ENCODE measurements at regions not wholly inside any gene's neighbourhood (a gene's known extent, or its start where the extent isn't known, plus 50 kb on each side); places are given as distances from the start of the nearest gene placed in this dataset.
"Not testable (repeated sequence)": the region's sequence is repeated elsewhere in the genome, so short reads cannot be mapped to it uniquely, and the experiment has no call there.

DNA sequence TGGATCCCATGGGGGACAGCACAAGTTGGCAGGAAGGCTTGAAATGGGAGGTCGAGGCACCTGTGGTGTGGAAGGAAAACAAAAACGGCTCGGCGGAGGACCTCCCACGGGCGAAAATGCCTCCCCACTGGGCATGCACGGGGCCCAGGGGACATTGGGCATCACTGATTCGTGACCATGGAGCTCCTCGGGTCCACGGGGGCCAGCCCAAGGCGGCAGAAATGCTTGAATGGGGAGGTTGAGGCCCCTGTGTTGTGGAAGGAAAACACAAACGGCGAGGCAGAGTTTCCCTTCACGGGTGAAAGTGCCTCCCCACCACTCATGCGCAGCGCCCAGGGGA, 376.0 kb downstream of the ALG10 start:
- DNase-seq, result no peak

GRCh38 chr12:34398706-34399630, 376.7 kb downstream of the ALG10 start:
- DNase-seq, result no peak

DNA sequence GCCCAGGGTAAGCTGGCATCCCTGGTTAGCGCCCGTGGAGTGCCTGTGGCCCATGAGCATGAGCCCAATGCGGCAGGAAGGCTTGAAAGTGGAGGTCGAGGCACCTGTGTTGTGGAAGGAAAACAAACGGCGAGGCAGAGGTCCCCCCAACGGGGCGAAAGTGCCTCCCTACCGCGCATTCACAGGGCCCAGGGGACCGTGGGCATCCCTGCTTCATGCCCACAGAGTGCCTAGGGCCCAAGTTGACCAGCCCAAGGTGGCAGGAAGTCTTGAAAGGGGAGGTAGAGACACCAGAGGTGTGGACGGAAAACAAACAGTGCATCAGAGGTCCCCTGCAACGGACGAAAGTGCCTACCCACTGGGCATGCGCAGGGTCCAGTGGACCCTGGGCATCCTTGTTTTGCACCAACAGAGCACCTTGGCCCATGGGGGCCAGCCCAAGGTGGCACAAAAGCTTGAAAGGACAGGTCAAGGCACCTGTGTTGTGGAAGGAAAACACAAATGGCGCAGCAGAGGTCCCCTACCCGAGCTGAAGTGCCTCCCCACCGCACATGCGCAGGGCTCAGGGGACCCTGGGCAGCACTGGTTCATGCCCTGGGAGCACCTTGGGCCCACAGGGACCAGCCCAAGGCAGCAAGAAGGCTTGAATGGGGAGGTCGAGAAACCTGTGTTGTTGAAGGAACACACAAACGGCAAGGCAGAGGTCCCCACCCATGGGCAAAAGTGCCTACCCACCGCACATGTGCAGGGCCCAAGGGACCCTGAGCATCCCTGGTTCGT, 377.5 kb downstream of the ALG10 start:
- DNase-seq, result no peak

GRCh38 chr12:34400411-34400881, 378.1 kb downstream of the ALG10 start:
- no peak for DNase-seq

DNA sequence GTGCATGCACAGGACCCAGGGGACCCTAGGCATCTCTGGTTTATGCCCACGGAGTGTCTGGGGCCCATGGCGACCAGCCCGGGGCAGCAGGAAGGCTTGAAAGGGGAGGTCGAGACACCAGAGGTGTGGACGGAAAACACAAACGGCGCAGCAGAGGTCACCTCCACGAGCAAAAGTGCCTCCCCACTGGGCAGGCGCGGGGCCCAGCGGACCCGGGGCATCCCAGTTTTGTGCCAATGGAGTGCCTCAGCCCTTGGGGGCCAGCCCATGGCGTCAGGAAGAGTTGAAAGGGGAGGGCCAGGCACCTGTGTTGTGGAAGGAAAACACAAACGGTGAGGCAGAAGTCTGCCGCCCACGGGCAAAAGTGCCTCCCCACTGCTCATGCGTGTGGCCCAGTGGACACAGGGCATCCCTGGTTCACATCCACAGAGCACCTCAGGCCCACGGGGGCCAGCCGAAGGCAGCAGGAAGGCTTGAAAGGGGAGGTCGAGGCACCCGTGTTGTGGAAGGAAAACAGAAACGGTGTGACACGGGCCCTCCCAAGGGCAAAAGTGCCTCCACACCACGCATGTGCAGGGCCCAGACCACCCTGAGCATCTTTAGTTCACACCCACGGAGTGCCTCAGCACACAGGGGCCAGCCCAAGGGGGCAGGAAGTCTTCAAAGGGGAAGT, 378.8 kb downstream of the ALG10 start:
- no peak for DNase-seq

GRCh38 chr12:34401659-34402227, 379.4 kb downstream of the ALG10 start:
- no peak for DNase-seq

GRCh38 chr12:34402228-34402898, 380.1 kb downstream of the ALG10 start:
- no peak for DNase-seq

- DNase-seq, result no peak
Observed at GRCh38 chr12:34402899-34403705, 380.8 kb downstream of the ALG10 start.

DNA sequence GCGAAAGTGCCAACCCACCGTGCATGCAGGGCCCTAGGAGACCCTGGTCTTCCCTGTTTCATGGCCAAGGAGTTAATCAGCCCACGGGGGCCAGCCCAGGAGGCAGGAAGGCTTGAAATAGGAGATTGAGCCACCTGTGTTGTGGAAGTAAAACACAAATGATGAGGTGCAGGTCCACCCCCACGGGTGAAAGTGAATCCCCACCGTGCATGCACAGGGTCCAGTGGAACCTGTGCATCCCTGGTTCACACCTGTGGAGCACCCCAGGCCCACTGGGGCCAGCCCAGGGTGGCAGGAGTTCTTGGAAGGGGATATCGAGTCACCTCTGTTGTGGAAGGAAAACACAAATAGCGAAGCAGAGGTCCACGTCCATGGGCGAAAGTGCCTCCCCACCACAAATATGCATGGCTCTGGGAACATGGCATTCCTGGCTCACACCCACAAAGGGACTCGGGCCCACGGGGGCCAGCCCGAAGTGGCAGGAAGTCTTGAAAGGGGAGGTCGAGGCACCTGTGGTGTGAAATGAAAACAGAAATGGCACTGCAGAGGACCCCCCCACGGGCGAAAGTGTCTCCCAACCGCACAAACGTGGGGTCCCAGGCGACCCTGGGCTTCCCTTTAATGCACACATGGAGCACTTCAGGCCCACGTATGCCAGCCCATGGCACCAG, 381.5 kb downstream of the ALG10 start:
- DNase-seq, result no peak

- no peak for DNase-seq
Observed at GRCh38 chr12:34404377-34405285, 382.3 kb downstream of the ALG10 start.

DNA sequence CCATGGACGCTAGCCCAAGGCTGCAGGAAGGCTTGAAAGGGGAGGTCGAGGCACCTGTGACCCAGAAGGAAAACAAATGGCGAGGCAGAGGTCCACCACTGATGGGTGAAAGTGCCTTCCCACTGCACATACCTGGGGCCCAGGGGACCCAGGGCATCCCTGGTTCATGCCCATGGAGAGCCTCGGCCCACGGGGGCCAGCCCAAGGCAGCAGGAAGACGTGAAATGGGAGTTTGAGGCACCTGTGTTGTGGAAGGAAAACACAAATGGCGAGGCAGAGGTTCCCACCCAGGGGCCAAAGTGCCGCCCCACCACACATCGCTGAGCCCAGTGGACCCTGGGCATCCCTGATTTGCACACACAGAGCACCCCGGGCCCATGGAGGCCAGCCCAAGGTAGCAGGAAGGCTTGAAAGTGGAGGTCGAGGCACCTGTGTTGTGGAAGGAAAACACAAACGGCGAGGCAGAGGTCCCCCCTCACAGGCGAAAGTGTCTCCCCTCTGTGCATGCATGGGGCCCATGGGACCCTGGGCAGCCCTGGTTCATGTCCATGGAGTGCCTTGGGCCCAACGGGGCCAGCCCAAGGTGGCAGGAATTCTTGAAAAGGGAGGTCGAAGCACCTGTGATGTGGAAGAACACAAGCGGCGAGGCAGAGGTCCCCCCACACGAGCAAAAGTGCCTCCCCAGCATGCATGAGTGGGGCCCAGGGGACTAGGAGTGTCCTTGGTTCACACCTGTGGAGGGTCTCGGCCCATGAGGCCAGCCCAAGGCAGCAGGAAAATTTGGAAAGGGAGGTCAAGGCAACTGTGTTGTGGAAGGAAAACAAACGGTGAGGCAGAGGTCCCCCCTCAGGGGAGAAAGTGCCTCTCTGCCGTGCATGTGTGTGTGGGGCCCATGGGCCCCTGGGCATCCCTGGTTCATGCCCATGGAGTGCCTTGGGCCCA, 383.3 kb downstream of the ALG10 start:
- DNase-seq, result no peak

DNA sequence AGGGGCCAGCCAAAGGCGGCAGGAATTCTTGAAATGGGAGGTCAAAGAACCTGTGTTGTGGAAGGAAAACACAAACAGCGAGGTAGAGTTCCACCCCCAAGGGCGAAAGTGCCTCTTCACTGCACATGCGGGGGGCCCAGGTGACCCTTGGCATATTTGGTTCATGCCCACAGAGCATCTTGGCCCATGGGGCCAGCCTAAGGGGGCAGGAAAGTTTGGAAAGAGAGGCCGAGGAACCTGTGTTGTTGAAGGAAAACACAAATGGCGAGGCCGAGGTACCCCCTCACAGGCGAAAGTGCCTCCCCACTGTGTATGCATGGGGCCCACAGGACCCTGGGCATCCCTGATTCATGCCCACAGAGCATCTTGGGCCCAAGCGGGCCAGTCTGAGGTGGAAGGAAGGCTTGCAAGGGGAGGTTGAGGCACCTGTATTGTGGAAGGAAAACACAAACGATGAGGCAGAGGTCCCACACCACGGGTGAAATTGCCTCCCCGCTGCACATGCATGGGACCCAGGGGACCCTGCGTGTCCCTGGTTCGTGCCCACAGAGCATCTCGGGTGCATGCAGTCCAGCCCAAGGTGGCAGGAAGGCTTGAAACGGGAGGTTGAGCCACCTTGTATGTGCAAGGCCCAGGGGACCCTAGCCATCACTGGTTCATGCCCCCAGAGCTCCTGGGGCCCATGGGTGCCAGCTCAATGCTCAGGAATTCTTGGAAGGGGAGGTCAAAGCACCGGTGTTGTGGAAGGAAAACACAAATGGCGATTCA, 384.1 kb downstream of the ALG10 start:
- DNase-seq, result no peak

- DNase-seq, result no peak
Observed at GRCh38 chr12:34406996-34407300, 384.7 kb downstream of the ALG10 start.

DNA sequence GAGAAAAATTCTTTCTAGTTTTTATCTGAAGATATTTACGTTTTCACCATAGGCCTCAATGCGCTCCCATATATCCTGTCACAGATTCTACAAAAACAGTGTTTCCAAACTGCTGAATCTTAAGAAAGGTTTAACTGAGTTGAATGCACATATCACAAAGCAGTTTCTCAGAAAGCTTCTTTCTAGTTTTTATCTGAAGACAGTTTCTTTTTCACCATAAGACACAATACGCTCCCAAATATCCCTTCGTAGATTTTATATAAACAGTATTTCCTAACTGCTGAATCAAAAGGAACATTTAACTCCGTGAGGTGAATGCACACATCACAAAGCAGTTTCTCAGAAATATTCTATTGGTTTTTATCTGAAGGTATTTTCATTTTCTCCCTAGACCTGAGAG, 385.5 kb downstream of the ALG10 start:
- no peak for DNase-seq

DNA sequence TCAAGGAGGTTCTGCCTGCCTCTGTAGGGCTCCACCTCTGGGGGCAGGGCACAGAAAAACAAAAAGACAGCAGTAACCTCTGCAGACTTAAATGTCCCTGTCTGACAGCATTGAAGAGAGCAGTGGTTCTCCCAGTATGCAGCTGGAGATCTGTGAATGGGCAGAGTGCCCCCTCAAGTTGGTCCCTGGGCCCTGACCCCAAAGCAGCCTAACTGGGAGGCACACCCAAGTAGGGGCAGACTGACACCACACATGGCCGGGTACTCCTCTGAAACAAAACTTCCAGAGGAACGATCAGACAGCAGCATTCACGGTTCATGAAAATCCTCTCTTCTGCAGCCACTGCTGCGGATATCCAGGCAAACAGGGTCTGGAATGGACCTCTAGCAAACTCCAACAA, 409.2 kb downstream of the ALG10 start:
- not testable (repeated sequence) for DNase-seq

Data from NCI-H82 (cell line).